NOMO-1 treated with dmso at 0.1 percent for 144 hours (cell line): ENCODE measurements at regions not wholly inside any gene's neighbourhood (a gene's known extent, or its start where the extent isn't known, plus 50 kb on each side); places are given as distances from the start of the nearest gene placed in this dataset.

ENCODE experiments used
- DNase-seq: peaks from one replicate; lab custom pipeline; 2025; ENCODE audit not compliant: unreplicated experiment; lab: John Stamatoyannopoulos, UW

DNA sequence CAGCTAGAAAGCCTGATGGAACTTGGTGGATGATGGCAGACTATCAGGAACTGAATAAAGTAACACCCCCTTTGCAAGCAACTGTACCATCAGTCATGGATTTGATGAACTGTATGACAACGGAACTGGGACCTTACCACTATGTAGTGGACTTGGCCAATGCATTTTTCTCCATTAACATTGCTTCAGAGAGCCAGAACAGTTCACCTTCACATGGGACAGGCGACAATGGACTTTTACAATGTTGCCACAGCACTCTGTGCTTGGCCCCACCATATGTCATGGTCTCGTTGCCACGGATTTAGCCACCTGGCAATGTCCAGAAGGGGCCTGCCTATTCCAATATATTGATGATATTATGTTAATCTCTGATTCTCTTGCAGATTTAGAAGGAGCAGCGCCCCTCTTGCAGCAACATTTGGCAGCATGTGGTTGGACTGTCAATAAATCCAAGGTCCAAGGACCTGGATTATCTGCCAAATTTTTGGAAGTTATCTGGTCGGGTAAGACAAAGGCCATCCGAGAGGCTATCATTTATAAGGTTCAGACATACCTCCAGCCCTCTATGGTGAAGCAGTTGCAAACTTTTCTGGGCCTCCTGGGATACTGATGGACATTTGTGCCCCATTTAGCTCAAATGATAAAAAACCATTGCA is 52.2 kb upstream of the ZC3H15 start:
- no peak for DNase-seq
